ENCODE measurements at regions not wholly inside any gene's neighbourhood (a gene's known extent, or its start where the extent isn't known, plus 50 kb on each side); places are given as distances from the start of the nearest gene placed in this dataset.
"Not testable (repeated sequence)": the region's sequence is repeated elsewhere in the genome, so short reads cannot be mapped to it uniquely, and the experiment has no call there.

DNA sequence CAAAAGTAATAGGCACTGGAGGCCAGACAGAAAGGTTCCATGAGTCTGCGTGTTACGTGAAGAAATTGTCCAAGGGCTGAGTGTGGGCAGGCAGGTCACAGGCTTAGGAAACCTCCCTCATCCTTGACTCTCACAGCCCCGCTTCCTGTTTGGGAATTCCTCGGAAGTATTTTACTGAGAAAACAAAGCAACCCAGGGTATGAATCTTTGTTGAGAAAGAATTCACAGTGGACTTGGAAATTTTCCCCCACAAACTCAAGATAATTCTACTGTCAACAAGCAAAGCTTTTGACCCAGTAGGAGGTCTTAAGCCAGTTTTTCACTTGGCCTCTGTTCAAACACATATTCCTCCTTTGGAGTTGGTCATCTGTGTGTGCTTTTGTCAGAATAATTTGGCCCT, 377.1 kb upstream of the TPM1 start:
- no peaks in the 10 kb centered on the region for H3K27me3 ChIP-seq (ENCODE audit: control insufficient read depth, insufficient read depth, low read length)
- WGBS (ENCODE audit: insufficient coverage, insufficient read length), result no CpG with 5 or more reads among the region's 4 CpGs
- DNase-seq (ENCODE audit: low read depth, low spot score), result no peak

DNA sequence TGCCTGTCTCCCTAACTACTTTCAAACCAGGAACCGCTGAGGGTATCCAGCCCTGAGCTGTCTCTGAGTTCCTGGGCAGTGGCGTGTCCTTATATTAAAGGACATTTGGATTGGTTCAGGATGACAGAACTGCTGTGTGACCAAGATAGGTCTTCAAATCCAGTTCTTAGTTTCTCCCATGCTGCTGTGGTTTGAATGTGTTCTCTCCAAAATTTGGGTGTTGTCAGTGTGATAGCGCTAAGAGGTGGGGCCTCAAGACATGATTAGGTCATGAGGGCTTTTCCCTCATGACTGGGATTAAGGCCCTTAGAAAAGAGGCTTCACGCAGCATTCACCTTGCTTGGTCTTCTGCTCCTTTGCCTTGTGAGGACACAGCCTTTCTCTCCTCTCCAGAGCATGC, 376.5 kb upstream of the TPM1 start:
- Histone ChIP-seq H3K4me3 (ENCODE audit: low read length) (no peak overlapping the region), H3K4me1 (ENCODE audit: control insufficient read depth, insufficient read depth, low read length) (no peaks in the 10 kb centered on the region), H3K27ac (ENCODE audit: low read length) (no peak overlapping the region), H3K27me3 (ENCODE audit: control insufficient read depth, insufficient read depth, low read length) (no peaks in the 10 kb centered on the region), H3K36me3 (ENCODE audit: control insufficient read depth, insufficient read depth, low read length) (no peaks in the 10 kb centered on the region), H3K9me3 (ENCODE audit: control insufficient read depth, insufficient read depth, low read length) (no peaks in the 10 kb centered on the region)
- no peak for DNase-seq (ENCODE audit: low read depth, low spot score)
- no CpG with 5 or more reads among the region's 4 CpGs for WGBS (ENCODE audit: insufficient coverage, insufficient read length)

More for the DNA sequence above, 377.1 kb upstream of the TPM1 start:
- Histone ChIP-seq H3K36me3 (ENCODE audit: control insufficient read depth, insufficient read depth, low read length) (no peaks in the 10 kb centered on the region), H3K27ac (ENCODE audit: low read length) (no peak overlapping the region), H3K4me3 (ENCODE audit: low read length) (no peak overlapping the region), H3K4me1 (ENCODE audit: control insufficient read depth, insufficient read depth, low read length) (no peaks in the 10 kb centered on the region), H3K9me3 (ENCODE audit: control insufficient read depth, insufficient read depth, low read length) (no peaks in the 10 kb centered on the region)

DNA sequence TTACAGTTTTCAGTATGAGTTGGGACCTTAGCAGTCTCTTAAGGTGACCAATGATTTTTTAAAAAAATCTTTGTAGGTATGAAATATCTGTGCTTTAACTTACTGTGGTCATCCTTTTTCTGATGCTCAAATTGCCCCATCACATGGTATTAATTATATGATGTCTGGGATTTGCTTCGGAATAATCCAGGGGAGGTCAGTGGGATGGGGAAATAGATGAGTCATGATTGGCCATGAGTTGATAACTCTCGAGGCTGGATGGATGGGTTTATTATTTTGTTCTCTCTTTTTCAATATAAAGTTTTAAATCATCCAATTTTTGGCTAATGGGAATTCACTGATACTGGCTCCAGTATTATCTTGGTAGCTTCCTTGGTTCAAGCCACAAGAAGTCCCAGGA, 370.3 kb upstream of the TPM1 start:
- H3K27ac ChIP-seq (ENCODE audit: low read length), result no peak overlapping the region
- no peaks in the 10 kb centered on the region for H3K36me3 ChIP-seq (ENCODE audit: control insufficient read depth, insufficient read depth, low read length)
- no CpG with 5 or more reads among the region's 2 CpGs for WGBS (ENCODE audit: insufficient coverage, insufficient read length)
- no peaks in the 10 kb centered on the region for H3K9me3 ChIP-seq (ENCODE audit: control insufficient read depth, insufficient read depth, low read length)
- H3K27me3 ChIP-seq (ENCODE audit: control insufficient read depth, insufficient read depth, low read length), result no peaks in the 10 kb centered on the region
- H3K4me3 ChIP-seq (ENCODE audit: low read length), result no peak overlapping the region
- no peak for DNase-seq (ENCODE audit: low read depth, low spot score)
- no peaks in the 10 kb centered on the region for H3K4me1 ChIP-seq (ENCODE audit: control insufficient read depth, insufficient read depth, low read length)

DNA sequence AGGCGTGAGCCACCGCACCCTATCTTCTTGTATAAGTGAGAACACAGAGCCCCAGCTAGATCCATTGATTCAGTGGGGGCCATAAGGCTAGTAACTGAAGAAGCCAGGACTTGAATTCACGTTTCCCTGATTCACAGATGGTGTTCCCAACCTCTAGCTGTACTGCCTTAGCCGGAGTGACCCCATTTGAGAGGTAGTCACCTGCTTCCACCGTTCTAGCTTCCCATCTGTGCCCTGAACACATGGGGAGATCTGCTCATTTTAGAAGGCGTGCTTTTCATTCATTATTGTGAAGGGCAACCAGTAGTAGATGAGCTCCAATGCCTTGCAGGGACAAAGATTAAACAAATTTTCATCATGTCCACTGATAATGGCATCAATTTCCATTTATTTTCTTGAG, 365.7 kb upstream of the TPM1 start:
- no peak overlapping the region for H3K27ac ChIP-seq (ENCODE audit: low read length)
- DNase-seq (ENCODE audit: low read depth, low spot score), result no peak
- no peaks in the 10 kb centered on the region for H3K27me3 ChIP-seq (ENCODE audit: control insufficient read depth, insufficient read depth, low read length)
- no peak overlapping the region for H3K4me3 ChIP-seq (ENCODE audit: low read length)
- H3K36me3 ChIP-seq (ENCODE audit: control insufficient read depth, insufficient read depth, low read length), result no peaks in the 10 kb centered on the region
- no peaks in the 10 kb centered on the region for H3K4me1 ChIP-seq (ENCODE audit: control insufficient read depth, insufficient read depth, low read length)
- H3K9me3 ChIP-seq (ENCODE audit: control insufficient read depth, insufficient read depth, low read length), result no peaks in the 10 kb centered on the region
- WGBS (ENCODE audit: insufficient coverage, insufficient read length), result no CpG with 5 or more reads among the region's 6 CpGs

DNA sequence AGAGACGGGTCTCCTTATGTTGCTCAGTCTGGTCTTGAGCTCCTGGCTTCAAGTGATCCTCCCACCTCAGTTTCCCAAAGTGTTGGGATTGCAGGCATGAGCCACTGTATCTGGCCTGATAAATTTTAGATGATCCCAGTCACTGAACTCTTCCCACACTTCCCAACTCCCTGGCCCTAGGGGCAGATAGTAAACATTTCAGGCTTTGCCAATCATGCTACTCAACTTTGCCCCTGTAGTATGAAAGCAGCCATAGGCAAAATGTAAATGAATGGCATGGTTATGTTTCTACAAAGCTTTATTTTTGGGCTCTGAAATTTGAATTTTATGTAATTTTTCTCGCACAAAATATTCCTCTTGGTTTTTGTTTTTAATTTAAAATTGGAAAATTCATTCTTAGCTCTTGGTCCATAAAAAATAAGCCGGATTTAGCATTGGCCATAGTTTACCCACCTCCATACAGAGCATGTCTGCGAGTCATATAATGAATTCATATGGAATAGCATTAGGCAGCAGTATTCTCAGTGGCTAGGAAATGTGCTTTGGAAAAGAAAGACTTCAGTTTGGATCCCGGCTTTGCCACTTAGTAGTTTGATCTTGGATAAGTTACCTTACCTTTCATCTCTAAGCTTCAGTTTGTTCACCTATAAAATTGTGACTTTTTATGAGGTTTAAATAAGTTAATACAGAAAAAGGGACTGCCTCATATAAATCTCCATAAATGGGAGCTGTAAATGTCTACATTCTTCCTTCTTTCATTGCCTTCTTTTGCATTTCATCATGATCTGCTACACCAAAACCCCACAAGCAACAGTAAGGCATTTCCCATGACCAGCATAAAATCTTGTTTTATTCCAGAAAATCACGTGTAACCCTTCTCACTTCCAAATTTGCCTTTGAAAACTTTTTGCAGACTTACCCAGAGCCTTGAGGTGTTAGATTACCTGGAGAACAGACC, 360.3 kb upstream of the TPM1 start:
- no peaks in the 10 kb centered on the region for H3K9me3 ChIP-seq (ENCODE audit: control insufficient read depth, insufficient read depth, low read length)
- no peaks in the 10 kb centered on the region for H3K27me3 ChIP-seq (ENCODE audit: control insufficient read depth, insufficient read depth, low read length)
- no peaks in the 10 kb centered on the region for H3K4me1 ChIP-seq (ENCODE audit: control insufficient read depth, insufficient read depth, low read length)
- no peak overlapping the region for H3K4me3 ChIP-seq (ENCODE audit: low read length)
- WGBS (ENCODE audit: insufficient coverage, insufficient read length), result no CpG with 5 or more reads among the region's 6 CpGs
- no peak overlapping the region for H3K27ac ChIP-seq (ENCODE audit: low read length)
- no peak for DNase-seq (ENCODE audit: low read depth, low spot score)
- no peaks in the 10 kb centered on the region for H3K36me3 ChIP-seq (ENCODE audit: control insufficient read depth, insufficient read depth, low read length)

DNA sequence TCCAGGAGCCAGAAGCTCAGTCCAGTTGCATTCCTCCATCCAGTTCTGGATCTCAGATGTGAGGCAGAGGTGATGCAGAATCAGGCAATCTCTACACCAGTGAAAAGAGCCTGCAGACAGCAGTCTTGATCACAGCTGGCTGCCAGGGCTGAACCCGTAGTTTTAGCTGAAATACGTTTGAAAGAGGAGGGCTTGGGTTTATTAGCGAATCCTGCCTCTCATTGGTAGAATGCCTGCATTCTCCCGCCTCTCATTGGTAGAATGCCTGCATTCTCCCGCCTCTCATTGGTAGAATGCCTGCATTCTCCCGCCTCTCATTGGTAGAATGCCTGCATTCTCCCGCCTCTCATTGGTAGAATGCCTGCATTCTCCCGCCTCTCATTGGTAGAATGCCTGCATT, 359.4 kb upstream of the TPM1 start:
- H3K27ac ChIP-seq (ENCODE audit: low read length); H3K27me3 ChIP-seq (ENCODE audit: control insufficient read depth, insufficient read depth, low read length); H3K4me3 ChIP-seq (ENCODE audit: low read length); H3K9me3 ChIP-seq (ENCODE audit: control insufficient read depth, insufficient read depth, low read length); H3K4me1 ChIP-seq (ENCODE audit: control insufficient read depth, insufficient read depth, low read length); H3K36me3 ChIP-seq (ENCODE audit: control insufficient read depth, insufficient read depth, low read length); DNase-seq (ENCODE audit: low read depth, low spot score): not testable (repeated sequence)
- WGBS (ENCODE audit: insufficient coverage, insufficient read length), result no CpG with 5 or more reads among the region's 8 CpGs

DNA sequence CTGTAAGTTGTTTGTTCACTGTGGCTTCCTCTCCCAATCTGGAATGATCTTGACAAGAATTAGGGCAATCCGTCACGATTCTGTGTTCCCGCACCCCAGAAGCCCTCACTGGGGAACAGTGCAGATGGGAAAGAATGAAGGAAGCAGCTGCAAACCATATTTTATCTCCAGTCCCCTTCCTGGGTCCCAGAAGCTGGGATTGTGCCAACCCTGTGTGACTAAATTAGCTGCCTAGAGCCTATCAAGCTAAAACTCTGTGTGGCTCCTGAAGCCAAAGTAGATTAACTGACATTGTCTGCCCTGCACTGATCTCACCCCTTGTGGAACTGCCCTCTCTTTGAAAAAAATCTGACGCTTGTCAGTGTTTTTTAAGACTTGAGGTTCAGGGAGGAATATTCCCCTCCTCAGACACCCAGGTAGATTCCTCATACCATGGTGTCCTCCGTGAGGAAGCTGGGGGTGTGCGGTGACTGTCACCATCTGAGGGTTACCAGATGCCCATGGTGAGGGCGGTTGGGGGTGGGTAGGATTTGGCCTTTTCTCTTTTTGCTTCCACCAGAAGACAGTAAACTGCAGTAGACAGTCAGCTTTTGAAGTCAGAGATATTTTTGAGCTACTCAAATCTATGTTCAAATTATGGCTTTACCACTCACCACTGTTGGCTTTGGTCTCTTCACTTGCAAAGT, 358.3 kb upstream of the TPM1 start:
- Histone ChIP-seq H3K9me3 (ENCODE audit: control insufficient read depth, insufficient read depth, low read length) (no peaks in the 10 kb centered on the region), H3K4me1 (ENCODE audit: control insufficient read depth, insufficient read depth, low read length) (no peaks in the 10 kb centered on the region), H3K27me3 (ENCODE audit: control insufficient read depth, insufficient read depth, low read length) (no peaks in the 10 kb centered on the region), H3K27ac (ENCODE audit: low read length) (no peak overlapping the region), H3K4me3 (ENCODE audit: low read length) (no peak overlapping the region), H3K36me3 (ENCODE audit: control insufficient read depth, insufficient read depth, low read length) (no peaks in the 10 kb centered on the region)
- WGBS (ENCODE audit: insufficient coverage, insufficient read length), result no CpG with 5 or more reads among the region's 7 CpGs
- no peak for DNase-seq (ENCODE audit: low read depth, low spot score)

DNA sequence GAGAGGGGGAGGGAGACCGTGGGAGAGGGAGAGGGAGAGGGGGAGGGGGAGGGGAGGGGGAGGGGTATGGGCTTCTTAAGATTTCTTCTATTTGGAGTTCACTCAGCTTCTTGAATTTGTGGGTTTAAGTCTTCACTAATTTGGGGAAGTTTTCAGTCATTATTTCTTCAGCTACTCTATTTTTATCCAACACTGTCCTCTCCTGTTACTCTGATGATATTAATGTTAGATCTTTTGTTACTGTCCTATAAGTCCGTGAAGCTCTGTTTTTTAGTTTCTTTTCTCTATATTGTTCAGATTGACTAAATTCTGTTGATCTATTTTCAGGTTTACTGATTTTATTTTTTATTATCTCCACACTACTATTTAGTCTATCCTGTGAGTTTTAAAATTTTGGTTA, 351.5 kb upstream of the TPM1 start:
- H3K36me3 ChIP-seq (ENCODE audit: control insufficient read depth, insufficient read depth, low read length), result no peaks in the 10 kb centered on the region
- H3K27ac ChIP-seq (ENCODE audit: low read length), result no peak overlapping the region
- H3K9me3 ChIP-seq (ENCODE audit: control insufficient read depth, insufficient read depth, low read length), result no peaks in the 10 kb centered on the region
- no peak overlapping the region for H3K4me3 ChIP-seq (ENCODE audit: low read length)
- no peaks in the 10 kb centered on the region for H3K4me1 ChIP-seq (ENCODE audit: control insufficient read depth, insufficient read depth, low read length)
- DNase-seq (ENCODE audit: low read depth, low spot score), result no peak
- WGBS (ENCODE audit: insufficient coverage, insufficient read length), result no CpG with 5 or more reads among the region's 2 CpGs
- H3K27me3 ChIP-seq (ENCODE audit: control insufficient read depth, insufficient read depth, low read length), result no peaks in the 10 kb centered on the region

DNA sequence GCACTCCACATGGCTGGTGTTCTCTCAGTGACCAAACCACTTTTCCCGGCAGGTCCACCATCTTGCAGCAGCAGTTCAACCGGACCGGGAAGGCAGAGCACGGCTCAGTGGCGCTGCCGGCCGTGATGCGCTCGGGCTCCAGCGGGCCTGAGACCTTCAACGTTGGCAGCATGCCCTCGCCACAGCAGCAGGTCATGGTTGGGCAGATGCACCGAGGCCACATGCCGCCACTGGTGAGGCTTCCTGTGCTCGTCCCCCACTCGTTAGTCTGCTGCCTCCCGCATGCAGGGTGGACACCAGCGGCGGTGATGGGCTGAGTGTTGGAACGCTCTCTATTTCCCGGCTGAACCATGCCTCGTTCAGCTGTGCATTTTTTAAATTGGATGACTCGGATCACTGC, 344.9 kb upstream of the TPM1 start:
- Histone ChIP-seq H3K4me3 (ENCODE audit: low read length) (no peak overlapping the region), H3K4me1 (ENCODE audit: control insufficient read depth, insufficient read depth, low read length) (no peaks in the 10 kb centered on the region), H3K27ac (ENCODE audit: low read length) (no peak overlapping the region), H3K9me3 (ENCODE audit: control insufficient read depth, insufficient read depth, low read length) (no peaks in the 10 kb centered on the region), H3K36me3 (ENCODE audit: control insufficient read depth, insufficient read depth, low read length) (no peaks in the 10 kb centered on the region), H3K27me3 (ENCODE audit: control insufficient read depth, insufficient read depth, low read length) (no peaks in the 10 kb centered on the region)
- WGBS (ENCODE audit: insufficient coverage, insufficient read length), result no CpG with 5 or more reads among the region's 23 CpGs
- DNase-seq (ENCODE audit: low read depth, low spot score), result no peak

DNA sequence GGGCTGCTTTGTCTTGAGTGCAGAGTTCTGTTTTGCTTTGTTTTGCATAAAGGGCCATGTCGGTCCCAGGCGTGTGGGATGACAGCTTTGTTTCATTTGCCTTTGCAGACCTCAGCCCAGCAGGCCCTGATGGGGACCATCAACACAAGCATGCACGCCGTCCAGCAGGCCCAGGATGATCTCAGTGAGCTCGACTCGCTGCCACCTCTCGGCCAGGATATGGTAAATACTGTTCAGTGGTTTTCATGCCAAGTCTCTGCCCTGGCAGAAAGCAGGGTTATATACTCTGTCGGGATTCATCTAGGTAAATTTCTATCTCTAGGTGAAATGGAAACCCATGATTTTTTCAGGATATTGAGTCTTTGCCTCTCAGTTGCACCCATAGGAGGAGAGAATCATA, 343.9 kb upstream of the TPM1 start:
- no peaks in the 10 kb centered on the region for H3K27me3 ChIP-seq (ENCODE audit: control insufficient read depth, insufficient read depth, low read length)
- no peaks in the 10 kb centered on the region for H3K4me1 ChIP-seq (ENCODE audit: control insufficient read depth, insufficient read depth, low read length)
- DNase-seq (ENCODE audit: low read depth, low spot score), result no peak

More for the DNA sequence above, 343.9 kb upstream of the TPM1 start:
- no peaks in the 10 kb centered on the region for H3K9me3 ChIP-seq (ENCODE audit: control insufficient read depth, insufficient read depth, low read length)
- WGBS (ENCODE audit: insufficient coverage, insufficient read length), result no CpG with 5 or more reads among the region's 8 CpGs
- H3K4me3 ChIP-seq (ENCODE audit: low read length), result no peak overlapping the region
- H3K27ac ChIP-seq (ENCODE audit: low read length), result no peak overlapping the region
- H3K36me3 ChIP-seq (ENCODE audit: control insufficient read depth, insufficient read depth, low read length), result no peaks in the 10 kb centered on the region
